Fibroblast of lung (primary cell): ENCODE measurements at regions not wholly inside any gene's neighbourhood (a gene's known extent, or its start where the extent isn't known, plus 50 kb on each side); places are given as distances from the start of the nearest gene placed in this dataset.
"Not testable (repeated sequence)": the region's sequence is repeated elsewhere in the genome, so short reads cannot be mapped to it uniquely, and the experiment has no call there.

ENCODE experiments used
- DNase-seq, 2 donors: peaks; one replicate each; pipeline versions ENCODE4 v3.0.0 to v3.0.0-alpha.2; 2010; ENCODE audit warnings: low read depth in 2 of 2
- H2AFZ ChIP-seq: 2 replicates; pipeline ENCODE4 v1.5.1; 2012; ENCODE audit warnings: low read length, control low read depth, inconsistent platforms
- H3K27ac ChIP-seq: 2 replicates; pipeline ENCODE4 v1.5.1; 2011; ENCODE audit warnings: low read length, control low read depth; ENCODE audit not compliant: insufficient read depth
- H3K27me3 ChIP-seq: 2 replicates; pipeline ENCODE4 v1.5.1; 2011; ENCODE audit warnings: mild to moderate bottlenecking, low read length; ENCODE audit not compliant: control insufficient read depth, insufficient read depth
- H3K36me3 ChIP-seq: 2 replicates; pipeline ENCODE4 v1.5.1; 2011; ENCODE audit warnings: low read length; ENCODE audit not compliant: control insufficient read depth, insufficient read depth
- H3K4me1 ChIP-seq: 2 replicates; pipeline ENCODE4 v1.5.1; 2011; ENCODE audit warnings: low read length; ENCODE audit not compliant: control insufficient read depth, insufficient read depth; ENCODE audit errors: extremely low read depth
- H3K4me2 ChIP-seq: 2 replicates; pipeline ENCODE4 v1.5.1; 2011; ENCODE audit warnings: low read length, control low read depth; ENCODE audit not compliant: insufficient read depth; ENCODE audit errors: extremely low read depth
- H3K4me3 ChIP-seq, 4 experiments: fragments of 200-600 bp in 1 of 4; sonication (generic) in 1 of 4; replicated peaks in 1 of 4; 2 replicates each; pipeline ENCODE4 v1.5.1; 2011 to 2016; ENCODE audit warnings: low read length in 4 of 4, low read depth in 3 of 4, mild to moderate bottlenecking in 3 of 4, control low read depth in 2 of 4, inconsistent platforms in 1 of 4, mixed read lengths in 1 of 4; ENCODE audit not compliant: insufficient read depth in 1 of 4; ENCODE audit errors: control extremely low read depth in 1 of 4
- H3K79me2 ChIP-seq: 2 replicates; pipeline ENCODE4 v1.5.1; 2012; ENCODE audit warnings: mild to moderate bottlenecking, low read length, inconsistent platforms; ENCODE audit not compliant: control insufficient read depth, insufficient read depth
- H3K9ac ChIP-seq: 2 replicates; pipeline ENCODE4 v1.5.1; 2011; ENCODE audit warnings: mild to moderate bottlenecking, low read length, control low read depth; ENCODE audit not compliant: insufficient read depth
- H3K9me3 ChIP-seq: 2 replicates; pipeline ENCODE4 v1.5.1; 2012; ENCODE audit warnings: low read depth, low read length; ENCODE audit not compliant: control insufficient read depth, insufficient read depth
- H4K20me1 ChIP-seq: 2 replicates; pipeline ENCODE4 v1.5.1; 2011; ENCODE audit warnings: low read length; ENCODE audit not compliant: control insufficient read depth, insufficient read depth; ENCODE audit errors: extremely low read depth
- CTCF ChIP-seq, 2 donors: IDR thresholded peaks in 1 of 2; conservative IDR thresholded peaks in 1 of 2; 1 replicate in 1 of 2; 2 replicates in 1 of 2; pipeline ENCODE4 v1.5.1; 2011 to 2012; ENCODE audit warnings: low read length in 2 of 2, control low read depth in 1 of 2, inconsistent platforms in 1 of 2, low read depth in 1 of 2, mild to moderate bottlenecking in 1 of 2
- EZH2 ChIP-seq: IDR thresholded peaks from 2 replicates; pipeline ENCODE4 v1.5.1; 2012; ENCODE audit warnings: low read length, control low read depth, mild to moderate bottlenecking; ENCODE audit errors: missing control alignments

GRCh38 chr5:63022403-63022802 lies 443.8 kb downstream of the LRRC70 start:
- no peak overlapping the region for H3K4me2 ChIP-seq
- H3K4me1 ChIP-seq = no peaks in the 10 kb centered on the region
- no peaks in the 10 kb centered on the region for H3K9me3 ChIP-seq
- H2AFZ ChIP-seq = no peak overlapping the region
- no peaks in the 10 kb centered on the region for H4K20me1 ChIP-seq
- H3K79me2 ChIP-seq = no peaks in the 10 kb centered on the region
- TF ChIP-seq EZH2 (no peak), CTCF (conservative IDR thresholded peaks at IDR 0.05 in 1 of 2, IDR thresholded peaks at IDR 0.05 in 1 of 2; ENCODE audit: low read depth in 1 of 2, low read length in 2 of 2) (no peak)
- H3K4me3 ChIP-seq = no peak overlapping the region
- H3K36me3 ChIP-seq = no peaks in the 10 kb centered on the region
- no peak overlapping the region for H3K27ac ChIP-seq
- no peak overlapping the region for H3K9ac ChIP-seq
- no peaks in the 10 kb centered on the region for H3K27me3 ChIP-seq
- no peak for DNase-seq

- Histone ChIP-seq H4K20me1 (no peaks in the 10 kb centered on the region), H3K4me2 (no peak overlapping the region), H3K9ac (no peak overlapping the region), H2AFZ (no peak overlapping the region), H3K4me1 (no peaks in the 10 kb centered on the region), H3K79me2 (no peaks in the 10 kb centered on the region), H3K27ac (no peak overlapping the region), H3K36me3 (no peaks in the 10 kb centered on the region), H3K4me3 (no peak overlapping the region), H3K9me3 (no peaks in the 10 kb centered on the region), H3K27me3 (no peaks in the 10 kb centered on the region)
- no peak for DNase-seq
- TF ChIP-seq EZH2 (no peak), CTCF (conservative IDR thresholded peaks at IDR 0.05 in 1 of 2, IDR thresholded peaks at IDR 0.05 in 1 of 2; ENCODE audit: low read depth in 1 of 2, low read length in 2 of 2) (no peak)
Observed at GRCh38 chr5:63011158-63011557, 432.5 kb downstream of the LRRC70 start.

GRCh38 chr5:63008195-63008594 lies 429.6 kb downstream of the LRRC70 start:
- Histone ChIP-seq H4K20me1 (no peaks in the 10 kb centered on the region), H3K9ac (no peak overlapping the region), H3K4me1 (no peaks in the 10 kb centered on the region), H3K4me3 (no peak overlapping the region), H3K27ac (no peak overlapping the region), H3K27me3 (no peaks in the 10 kb centered on the region), H3K36me3 (no peaks in the 10 kb centered on the region), H3K4me2 (no peak overlapping the region), H3K9me3 (no peaks in the 10 kb centered on the region), H2AFZ (no peak overlapping the region), H3K79me2 (no peaks in the 10 kb centered on the region)
- DNase-seq = no peak
- TF ChIP-seq EZH2 = no peak
- no peak for TF ChIP-seq CTCF (conservative IDR thresholded peaks at IDR 0.05 in 1 of 2, IDR thresholded peaks at IDR 0.05 in 1 of 2; ENCODE audit: low read depth in 1 of 2, low read length in 2 of 2)

GRCh38 chr5:62994842-62995241 lies 416.2 kb downstream of the LRRC70 start:
- not testable (repeated sequence) for H3K4me1 ChIP-seq, H3K27me3 ChIP-seq, H3K79me2 ChIP-seq, H3K4me3 ChIP-seq, H3K4me2 ChIP-seq, H3K9me3 ChIP-seq, DNase-seq, H4K20me1 ChIP-seq, H3K36me3 ChIP-seq, H3K9ac ChIP-seq, H3K27ac ChIP-seq, H2AFZ ChIP-seq
